Neural crest cell (in vitro differentiated cells): ENCODE measurements at regions not wholly inside any gene's neighbourhood (a gene's known extent, or its start where the extent isn't known, plus 50 kb on each side); places are given as distances from the start of the nearest gene placed in this dataset.

ENCODE experiments used
- DNase-seq: peaks from one replicate; pipeline ENCODE4 v3.0.0; 2021; ENCODE audit warnings: low read depth, mixed read lengths, low spot score
- H3K27ac Mint-ChIP-seq: one replicate; pipeline ENCODE4 v1.8.0; 2021; ENCODE audit warnings: mild to moderate bottlenecking, mixed read lengths; ENCODE audit not compliant: unreplicated experiment
- H3K27me3 Mint-ChIP-seq: 2 replicates; pipeline ENCODE4 v1.8.0; 2021; ENCODE audit warnings: low read depth, mild to moderate bottlenecking, mixed read lengths
- H3K36me3 Mint-ChIP-seq: 2 replicates; pipeline ENCODE4 v1.8.0; 2021; ENCODE audit warnings: low read depth, mild to moderate bottlenecking, mixed read lengths
- H3K4me1 Mint-ChIP-seq: 2 replicates; pipeline ENCODE4 v1.8.0; 2021; ENCODE audit warnings: mixed read lengths
- H3K4me3 Mint-ChIP-seq: one replicate; pipeline ENCODE4 v1.8.0; 2021; ENCODE audit warnings: mild to moderate bottlenecking, mixed read lengths
- H3K9me3 Mint-ChIP-seq: 2 replicates; pipeline ENCODE4 v1.8.0; 2021; ENCODE audit warnings: mixed read lengths
- CTCF ChIP-seq: fragments of 200-600 bp; sonication (generic); conservative IDR thresholded peaks from 2 replicates; pipeline ENCODE4 v1.5.0; 2021; ENCODE audit warnings: antibody characterized with exemption, mild to moderate bottlenecking

DNA sequence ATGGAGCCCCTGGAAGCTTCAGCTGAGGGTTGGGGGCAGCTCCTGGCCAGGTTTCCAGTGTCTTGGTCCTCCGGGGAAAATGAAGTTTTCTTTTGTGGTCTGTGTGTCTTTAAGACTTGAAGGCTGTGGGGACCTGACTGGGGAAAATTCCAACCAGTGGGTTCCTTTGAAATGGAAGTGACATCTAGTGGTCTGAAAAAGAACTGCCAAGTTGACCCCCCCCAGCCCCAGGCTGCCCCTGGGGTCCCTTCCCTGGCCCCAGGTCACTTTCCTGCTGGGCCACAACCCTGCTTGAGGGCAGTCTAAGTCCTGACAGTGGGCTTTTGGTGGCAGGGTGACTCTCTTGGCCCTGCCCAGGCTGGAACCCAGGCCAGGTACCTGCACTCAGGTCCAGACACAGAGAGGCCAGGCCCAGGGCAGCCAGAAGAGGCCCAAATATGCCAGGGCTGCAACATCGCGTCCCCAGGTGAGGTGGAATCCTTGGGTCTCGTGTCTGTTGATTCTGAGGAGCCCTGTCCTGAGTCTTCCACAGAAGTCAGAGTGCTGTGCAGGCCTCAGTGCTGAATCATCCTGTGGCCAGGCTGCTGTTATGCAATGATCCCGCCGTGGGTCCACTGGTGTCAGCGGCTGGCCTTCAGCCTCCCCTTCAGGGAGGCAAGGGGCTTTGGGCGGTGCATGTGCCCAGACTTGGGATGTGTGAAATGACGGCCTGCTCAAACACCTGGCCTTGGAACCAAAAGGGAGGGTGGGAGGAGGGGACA, 68.4 kb downstream of the VEGFA start:
- no peaks in the 10 kb centered on the region for H3K9me3 Mint-ChIP-seq
- peaks cover 37% of the 10 kb centered on the region for H3K4me1 Mint-ChIP-seq
- TF ChIP-seq CTCF, result peak; percentile 67
- no peaks in the 10 kb centered on the region for H3K27me3 Mint-ChIP-seq
- no peak overlapping the region for H3K27ac Mint-ChIP-seq
- no peaks in the 10 kb centered on the region for H3K36me3 Mint-ChIP-seq
- no peak overlapping the region for H3K4me3 Mint-ChIP-seq
- no peak for DNase-seq

DNA sequence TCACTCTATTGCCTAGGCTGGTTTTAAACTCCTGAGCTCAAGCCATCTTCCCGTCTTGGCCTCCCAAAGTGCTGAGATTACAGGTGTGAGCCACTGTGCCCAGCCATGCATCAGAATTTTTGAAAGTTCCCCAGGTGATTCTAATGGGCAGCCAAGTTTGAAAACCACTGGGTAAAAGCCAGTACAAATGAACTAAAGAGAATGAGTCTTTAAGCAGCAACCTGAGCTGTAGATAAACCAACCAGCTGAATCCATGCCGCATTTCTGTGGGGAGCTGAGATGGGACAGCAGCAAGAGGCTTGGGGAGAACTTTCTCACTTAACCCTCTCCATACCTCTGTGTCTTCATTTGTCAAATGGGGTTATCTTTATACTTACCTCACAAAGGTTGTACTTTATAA, 67.5 kb downstream of the VEGFA start:
- Mint-ChIP-seq H3K27ac (peak overlapping the region; percentile 71), H3K36me3 (no peaks in the 10 kb centered on the region), H3K4me3 (no peak overlapping the region), H3K4me1 (peaks cover 29% of the 10 kb centered on the region), H3K27me3 (no peaks in the 10 kb centered on the region), H3K9me3 (no peaks in the 10 kb centered on the region)
- no peak for TF ChIP-seq CTCF
- no peak for DNase-seq

GRCh38 chr6:43836507-43837240, 66.7 kb downstream of the VEGFA start:
- no peak for DNase-seq
- H3K9me3 Mint-ChIP-seq, result no peaks in the 10 kb centered on the region
- H3K36me3 Mint-ChIP-seq, result no peaks in the 10 kb centered on the region
- peaks cover 29% of the 10 kb centered on the region for H3K4me1 Mint-ChIP-seq
- no peak overlapping the region for H3K27ac Mint-ChIP-seq
- H3K27me3 Mint-ChIP-seq, result no peaks in the 10 kb centered on the region
- TF ChIP-seq CTCF, result no peak
- no peak overlapping the region for H3K4me3 Mint-ChIP-seq
